Natural killer cell (primary cell): ENCODE measurements at regions not wholly inside any gene's neighbourhood (a gene's known extent, or its start where the extent isn't known, plus 50 kb on each side); places are given as distances from the start of the nearest gene placed in this dataset.

ENCODE experiments used
- ATAC-seq, 3 donors: fragments of 150-1000 bp in 2 of 3; fragments of 200-7000 bp in 1 of 3; cut with Tn5 transposase; 1 replicate in 1 of 3; 2 replicates in 2 of 3; pipeline ENCODE4 v1.10.0; 2021; ENCODE audit warnings: mild to moderate bottlenecking in 2 of 3, moderate library complexity in 2 of 3
- DNase-seq, 2 donors: peaks; one replicate each; pipeline versions ENCODE4 v3.0.0 to v3.0.0-alpha.2; 2013 to 2021; ENCODE audit warnings: mixed read lengths in 1 of 2
- H3K27ac ChIP-seq: one replicate; pipeline ENCODE4 v1.5.1; 2013; ENCODE audit warnings: mild to moderate bottlenecking, low read length
- H3K27me3 ChIP-seq: one replicate; pipeline ENCODE4 v1.6.1; 2013; ENCODE audit warnings: low read length; ENCODE audit not compliant: control insufficient read depth, insufficient read depth
- H3K36me3 ChIP-seq: one replicate; pipeline ENCODE4 v1.6.1; 2013; ENCODE audit warnings: low read length; ENCODE audit not compliant: control insufficient read depth, insufficient read depth
- H3K4me1 ChIP-seq: one replicate; pipeline ENCODE4 v1.6.1; 2013; ENCODE audit warnings: low read length; ENCODE audit not compliant: control insufficient read depth, insufficient read depth
- H3K4me3 ChIP-seq: one replicate; pipeline ENCODE4 v1.5.1; 2013; ENCODE audit warnings: low read length
- H3K9me3 ChIP-seq: one replicate; pipeline ENCODE4 v1.6.1; 2013; ENCODE audit warnings: low read length; ENCODE audit not compliant: control insufficient read depth, insufficient read depth
- H3K27ac Mint-ChIP-seq, 2 donors: one replicate each; pipeline ENCODE4 v1.8.0; 2022; ENCODE audit warnings: mild to moderate bottlenecking in 2 of 2, mixed read lengths in 2 of 2, moderate library complexity in 1 of 2
- H3K27me3 Mint-ChIP-seq, 2 donors: one replicate each; pipeline ENCODE4 v1.8.0; 2022; ENCODE audit warnings: low read depth in 2 of 2, mixed read lengths in 2 of 2
- H3K36me3 Mint-ChIP-seq: one replicate; pipeline ENCODE4 v1.8.0; 2022; ENCODE audit warnings: mixed read lengths
- H3K4me1 Mint-ChIP-seq, 2 donors: one replicate each; pipeline ENCODE4 v1.8.0; 2022; ENCODE audit warnings: mixed read lengths in 2 of 2
- H3K4me3 Mint-ChIP-seq: one replicate; pipeline ENCODE4 v1.8.0; 2022; ENCODE audit warnings: mild to moderate bottlenecking, moderate library complexity, mixed read lengths
- H3K9me3 Mint-ChIP-seq, 2 donors: one replicate each; pipeline ENCODE4 v1.8.0; 2022; ENCODE audit warnings: mixed read lengths in 2 of 2
- WGBS: methylation state at CpG from one replicate; pipeline ENCODE4 v1.1.7; 2013; ENCODE audit warnings: missing lambda C conversion rate; ENCODE audit not compliant: insufficient coverage; 5-methylcytosine and 5-hydroxymethylcytosine counted together
- intact Hi-C: fragments of 100-400 bp; cut with micrococcal nuclease; formaldehyde crosslinking; loops from one replicate; pipeline ENCODE4 v1.14.2; 2022
- TF ChIP-seq, protein P1 (sequence below): fragments of 200-600 bp; IDR thresholded peaks from one replicate; pipeline ENCODE4 v1.8.0; 2022; ENCODE audit warnings: antibody characterized with exemption

- no peak for ATAC-seq
Measured at GRCh38 chr2:133723133-133723532, 154.9 kb upstream of the NCKAP5 start.

GRCh38 chr2:133726973-133727372, 158.7 kb upstream of the NCKAP5 start:
- Mint-ChIP-seq H3K4me3 (no peak overlapping the region), H3K27ac (no peak overlapping the region), H3K27me3 (no peaks in the 10 kb centered on the region), H3K4me1 (peaks cover 0 to 4% of the 10 kb centered on the region in 2 donors), H3K36me3 (no peaks in the 10 kb centered on the region), H3K9me3 (peaks cover 0 to 6% of the 10 kb centered on the region in 2 donors)
- DNase-seq (no peak), ATAC-seq (no peak)
- H3K36me3 ChIP-seq, result no peaks in the 10 kb centered on the region
- H3K27ac ChIP-seq, result no peak overlapping the region
- no peaks in the 10 kb centered on the region for H3K27me3 ChIP-seq
- H3K4me1 ChIP-seq, result no peaks in the 10 kb centered on the region
- H3K4me3 ChIP-seq, result no peak overlapping the region
- TF ChIP-seq, protein P1, sequence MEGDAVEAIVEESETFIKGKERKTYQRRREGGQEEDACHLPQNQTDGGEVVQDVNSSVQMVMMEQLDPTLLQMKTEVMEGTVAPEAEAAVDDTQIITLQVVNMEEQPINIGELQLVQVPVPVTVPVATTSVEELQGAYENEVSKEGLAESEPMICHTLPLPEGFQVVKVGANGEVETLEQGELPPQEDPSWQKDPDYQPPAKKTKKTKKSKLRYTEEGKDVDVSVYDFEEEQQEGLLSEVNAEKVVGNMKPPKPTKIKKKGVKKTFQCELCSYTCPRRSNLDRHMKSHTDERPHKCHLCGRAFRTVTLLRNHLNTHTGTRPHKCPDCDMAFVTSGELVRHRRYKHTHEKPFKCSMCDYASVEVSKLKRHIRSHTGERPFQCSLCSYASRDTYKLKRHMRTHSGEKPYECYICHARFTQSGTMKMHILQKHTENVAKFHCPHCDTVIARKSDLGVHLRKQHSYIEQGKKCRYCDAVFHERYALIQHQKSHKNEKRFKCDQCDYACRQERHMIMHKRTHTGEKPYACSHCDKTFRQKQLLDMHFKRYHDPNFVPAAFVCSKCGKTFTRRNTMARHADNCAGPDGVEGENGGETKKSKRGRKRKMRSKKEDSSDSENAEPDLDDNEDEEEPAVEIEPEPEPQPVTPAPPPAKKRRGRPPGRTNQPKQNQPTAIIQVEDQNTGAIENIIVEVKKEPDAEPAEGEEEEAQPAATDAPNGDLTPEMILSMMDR, result no peak
- intact Hi-C loops, result no loop called here
- no peaks in the 10 kb centered on the region for H3K9me3 ChIP-seq
- 64% methylated on average over 5 of the region's 5 CpGs for WGBS

More at GRCh38 chr2:133723133-133723532, 154.9 kb upstream of the NCKAP5 start:
- no peaks in the 10 kb centered on the region for H3K27me3 Mint-ChIP-seq
- no peak overlapping the region for H3K4me3 Mint-ChIP-seq
- H3K9me3 ChIP-seq, result no peaks in the 10 kb centered on the region
- no peak overlapping the region for H3K27ac Mint-ChIP-seq
- no peak overlapping the region for H3K27ac ChIP-seq
- no peaks in the 10 kb centered on the region for H3K36me3 Mint-ChIP-seq
- H3K4me1 Mint-ChIP-seq, result peaks cover 0 to 4% of the 10 kb centered on the region in 2 donors
- TF ChIP-seq, protein P1, result no peak
- WGBS, result 90% methylated on average over 3 of the region's 3 CpGs
- DNase-seq, result no peak
- H3K36me3 ChIP-seq, result no peaks in the 10 kb centered on the region
- no peaks in the 10 kb centered on the region for H3K27me3 ChIP-seq
- no peaks in the 10 kb centered on the region for H3K4me1 ChIP-seq
- H3K4me3 ChIP-seq, result no peak overlapping the region
- intact Hi-C loops, result no loop called here
- peaks cover 0 to 6% of the 10 kb centered on the region in 2 donors for H3K9me3 Mint-ChIP-seq

GRCh38 chr2:133732059-133732458, 163.8 kb upstream of the NCKAP5 start:
- ATAC-seq (no peak), DNase-seq (no peak)
- Mint-ChIP-seq H3K4me1 (peaks cover 0 to 4% of the 10 kb centered on the region in 2 donors), H3K27ac (no peak overlapping the region), H3K4me3 (no peak overlapping the region), H3K36me3 (no peaks in the 10 kb centered on the region), H3K9me3 (peaks cover 9% of the 10 kb centered on the region in 2 donors), H3K27me3 (no peaks in the 10 kb centered on the region)
- Histone ChIP-seq H3K4me3 (no peak overlapping the region), H3K27ac (no peak overlapping the region), H3K36me3 (no peaks in the 10 kb centered on the region), H3K27me3 (no peaks in the 10 kb centered on the region), H3K9me3 (no peaks in the 10 kb centered on the region), H3K4me1 (no peaks in the 10 kb centered on the region)
- WGBS, result 88% methylated on average over 2 of the region's 2 CpGs
- intact Hi-C loops, result no loop called here
- TF ChIP-seq, protein P1, result no peak
